ENCODE measurements at regions not wholly inside any gene's neighbourhood (a gene's known extent, or its start where the extent isn't known, plus 50 kb on each side); places are given as distances from the start of the nearest gene placed in this dataset.

DNA sequence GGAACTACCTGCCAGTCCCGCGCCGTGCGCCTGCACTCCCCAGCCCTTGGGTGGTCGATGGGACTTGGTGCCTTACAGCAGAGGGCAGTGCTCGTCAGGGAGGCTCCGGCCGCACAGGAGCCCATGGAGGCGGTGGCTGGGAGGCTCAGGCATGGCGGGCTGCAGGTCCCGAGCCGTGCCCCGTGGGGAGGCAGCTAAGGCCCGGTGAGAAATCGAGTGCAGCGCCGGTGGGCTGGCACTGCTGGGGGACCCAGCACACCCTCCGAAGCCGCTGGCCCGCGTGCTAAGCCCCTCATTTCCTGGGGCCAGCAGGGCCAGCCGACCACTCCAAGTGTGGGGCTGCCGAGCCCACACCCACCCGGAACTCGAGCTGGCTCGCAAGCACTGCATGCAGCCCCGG lies 580.2 kb downstream of the ZIC1 start:
- TF ChIP-seq CTCF (IDR thresholded peaks at IDR 0.05; ENCODE audit: partially characterized antibody, unreplicated experiment) = no peak

DNA sequence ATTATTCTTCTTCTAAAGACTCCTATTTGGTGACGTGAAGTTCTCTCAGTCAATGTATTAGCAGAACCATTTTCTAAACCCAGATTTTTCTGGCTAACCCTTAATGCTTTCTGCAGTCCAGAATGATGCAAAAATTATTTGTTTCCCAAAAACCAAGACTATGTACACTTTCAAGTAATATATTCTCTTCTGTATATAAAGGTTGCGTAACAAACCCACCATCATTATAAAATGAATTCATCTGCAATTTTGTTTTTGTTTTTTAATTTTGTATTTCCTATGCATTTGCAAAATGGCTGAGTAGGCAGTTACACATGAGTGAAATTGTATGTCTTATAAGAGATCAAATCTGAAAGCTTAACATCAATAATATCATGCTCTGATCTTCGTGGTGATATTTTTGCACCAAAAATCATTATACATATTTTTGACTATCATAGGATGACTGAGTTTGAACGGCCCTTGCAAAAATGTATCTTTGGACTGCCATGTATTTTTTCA lies 593.6 kb downstream of the ZIC1 start:
- peaks cover 2% of the 10 kb centered on the region for H3K9me3 Mint-ChIP-seq (ENCODE audit: unreplicated experiment)
- no peak overlapping the region for H3K4me3 Mint-ChIP-seq (ENCODE audit: unreplicated experiment)
- H3K4me1 Mint-ChIP-seq (ENCODE audit: low read depth, unreplicated experiment) = no peaks in the 10 kb centered on the region
- DNase-seq = no peak
- no peak overlapping the region for H3K27ac Mint-ChIP-seq (ENCODE audit: unreplicated experiment)
- H3K36me3 Mint-ChIP-seq (ENCODE audit: unreplicated experiment) = no peaks in the 10 kb centered on the region
- H3K27me3 Mint-ChIP-seq (ENCODE audit: unreplicated experiment) = no peaks in the 10 kb centered on the region
- no peak for TF ChIP-seq CTCF (IDR thresholded peaks at IDR 0.05; ENCODE audit: partially characterized antibody, unreplicated experiment)

More for the DNA sequence above, 580.2 kb downstream of the ZIC1 start:
- no peaks in the 10 kb centered on the region for H3K27me3 Mint-ChIP-seq (ENCODE audit: unreplicated experiment)
- no peaks in the 10 kb centered on the region for H3K36me3 Mint-ChIP-seq (ENCODE audit: unreplicated experiment)
- H3K4me3 Mint-ChIP-seq (ENCODE audit: unreplicated experiment) = no peak overlapping the region
- no peak for DNase-seq
- peaks cover 2% of the 10 kb centered on the region for H3K4me1 Mint-ChIP-seq (ENCODE audit: low read depth, unreplicated experiment)
- H3K9me3 Mint-ChIP-seq (ENCODE audit: unreplicated experiment) = peaks cover 2% of the 10 kb centered on the region
- H3K27ac Mint-ChIP-seq (ENCODE audit: unreplicated experiment) = no peak overlapping the region

DNA sequence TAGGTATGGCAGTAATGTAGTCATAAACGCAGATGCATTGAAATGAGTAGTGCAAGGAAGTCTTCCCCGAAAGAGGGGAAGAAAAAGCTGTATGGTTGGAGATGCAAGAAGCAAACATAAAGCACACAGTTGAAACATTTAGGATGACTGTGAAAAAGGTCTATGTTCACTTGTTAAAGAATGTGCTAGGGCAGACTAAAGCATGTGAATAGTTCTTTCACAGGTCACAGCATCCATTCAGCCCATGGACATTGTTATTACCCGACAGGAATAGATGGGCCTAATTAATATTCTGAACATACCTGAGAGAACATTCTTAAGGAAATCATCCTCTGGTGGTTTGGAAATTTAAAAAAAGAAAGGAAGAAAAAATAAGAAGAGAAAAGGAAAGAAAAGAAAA lies 595.2 kb downstream of the ZIC1 start:
- Mint-ChIP-seq H3K4me1 (ENCODE audit: low read depth, unreplicated experiment) (no peaks in the 10 kb centered on the region), H3K27me3 (ENCODE audit: unreplicated experiment) (peaks cover 2% of the 10 kb centered on the region), H3K36me3 (ENCODE audit: unreplicated experiment) (no peaks in the 10 kb centered on the region), H3K9me3 (ENCODE audit: unreplicated experiment) (peaks cover 2% of the 10 kb centered on the region), H3K4me3 (ENCODE audit: unreplicated experiment) (no peak overlapping the region), H3K27ac (ENCODE audit: unreplicated experiment) (no peak overlapping the region)
- no peak for DNase-seq
- TF ChIP-seq CTCF (IDR thresholded peaks at IDR 0.05; ENCODE audit: partially characterized antibody, unreplicated experiment) = no peak

GRCh38 chr3:148005456-148005855 lies 596.3 kb downstream of the ZIC1 start:
- Mint-ChIP-seq H3K36me3 (ENCODE audit: unreplicated experiment) (no peaks in the 10 kb centered on the region), H3K4me1 (ENCODE audit: low read depth, unreplicated experiment) (no peaks in the 10 kb centered on the region), H3K27me3 (ENCODE audit: unreplicated experiment) (peaks cover 2% of the 10 kb centered on the region), H3K27ac (ENCODE audit: unreplicated experiment) (no peak overlapping the region), H3K4me3 (ENCODE audit: unreplicated experiment) (no peak overlapping the region), H3K9me3 (ENCODE audit: unreplicated experiment) (peaks cover 2% of the 10 kb centered on the region)
- no peak for TF ChIP-seq CTCF (IDR thresholded peaks at IDR 0.05; ENCODE audit: partially characterized antibody, unreplicated experiment)
- DNase-seq = no peak

GRCh38 chr3:148006508-148006907 lies 597.3 kb downstream of the ZIC1 start:
- H3K27ac Mint-ChIP-seq (ENCODE audit: unreplicated experiment) = no peak overlapping the region
- no peak for TF ChIP-seq CTCF (IDR thresholded peaks at IDR 0.05; ENCODE audit: partially characterized antibody, unreplicated experiment)
- H3K4me3 Mint-ChIP-seq (ENCODE audit: unreplicated experiment) = no peak overlapping the region
- peaks cover 2% of the 10 kb centered on the region for H3K27me3 Mint-ChIP-seq (ENCODE audit: unreplicated experiment)
- peaks cover 2% of the 10 kb centered on the region for H3K9me3 Mint-ChIP-seq (ENCODE audit: unreplicated experiment)
- DNase-seq = no peak
- H3K4me1 Mint-ChIP-seq (ENCODE audit: low read depth, unreplicated experiment) = no peaks in the 10 kb centered on the region
- H3K36me3 Mint-ChIP-seq (ENCODE audit: unreplicated experiment) = no peaks in the 10 kb centered on the region
